Sigmoid colon (tissue), 6 donors: ENCODE measurements at regions not wholly inside any gene's neighbourhood (a gene's known extent, or its start where the extent isn't known, plus 50 kb on each side); places are given as distances from the start of the nearest gene placed in this dataset.

Experiments
- DNase-seq: peaks from one replicate; pipeline ENCODE4 v3.0.0-alpha.2; 2019
- H3K27ac ChIP-seq, 4 donors: fragments of 200-600 bp; sonication (generic); one replicate each; pipeline ENCODE4 v1.5.1; 2016 to 2019; ENCODE audit warnings: mild to moderate bottlenecking in 1 of 4
- H3K27me3 ChIP-seq, 3 donors: fragments of 200-600 bp; sonication (generic); one replicate each; pipeline ENCODE4 v1.5.1; 2019; ENCODE audit warnings: mild to moderate bottlenecking in 1 of 3
- H3K36me3 ChIP-seq, 4 donors: fragments of 200-600 bp; sonication (generic); one replicate each; pipeline ENCODE4 v1.5.1; 2016 to 2019
- H3K4me1 ChIP-seq, 4 donors: fragments of 200-600 bp; sonication (generic); one replicate each; pipeline ENCODE4 v1.5.1; 2017 to 2019
- H3K4me3 ChIP-seq, 4 donors: fragments of 200-600 bp; sonication (generic); one replicate each; pipeline ENCODE4 v1.5.1; 2017 to 2019; ENCODE audit warnings: mild to moderate bottlenecking in 2 of 4, moderate library complexity in 1 of 4
- H3K9me3 ChIP-seq, 4 donors: fragments of 200-600 bp in 3 of 4; sonication (generic) in 3 of 4; one replicate each; pipeline versions ENCODE4 v1.5.1 to v1.6.1; 2013 to 2019
- CTCF ChIP-seq, 4 experiments: fragments of 450-650 bp in 3 of 4; fragments of 200-600 bp in 1 of 4; IDR thresholded peaks; one replicate each; pipeline ENCODE4 v1.5.1; 2016 to 2019; ENCODE audit warnings: antibody characterized with exemption in 4 of 4, mild to moderate bottlenecking in 3 of 4, moderate library complexity in 2 of 4
- EP300 ChIP-seq, 4 donors: sonication (generic); formaldehyde crosslinking; IDR thresholded peaks; one replicate each; pipeline ENCODE4 v1.6.1; 2017; ENCODE audit warnings: antibody characterized with exemption in 4 of 4
- POLR2A ChIP-seq, 2 donors: fragments of 450-650 bp; IDR thresholded peaks; one replicate each; pipeline ENCODE4 v1.6.1; 2016; ENCODE audit warnings: antibody characterized with exemption in 2 of 2, mild to moderate bottlenecking in 2 of 2, moderate library complexity in 2 of 2
- POLR2AphosphoS5 ChIP-seq, 4 donors: sonication (generic); formaldehyde crosslinking; IDR thresholded peaks; one replicate each; pipeline ENCODE4 v1.6.1; 2017; ENCODE audit warnings: antibody characterized with exemption in 4 of 4
- WGBS, 2 donors: extraction: QIAGEN DNeasy Blood & Tissue Kit; methylation state at CpG; one replicate each; pipeline ENCODE4 v1.1.7; 2013; 5-methylcytosine and 5-hydroxymethylcytosine counted together
- intact Hi-C: fragments of 100-400 bp; cut with DNase I; formaldehyde crosslinking; loops from one replicate; pipeline ENCODE4 v1.15.1; 2023
- donor health status: healthy with polysubstance abuse.
- donor health status: healthy.

GRCh38 chr9:1320607-1321195, 270.5 kb downstream of the DMRT2 start:
- Histone ChIP-seq H3K27me3 (no peaks in the 10 kb centered on the region), H3K27ac (peak overlapping the region in 1 of 4 donors; percentile 28), H3K4me1 (no peaks in the 10 kb centered on the region), H3K9me3 (no peaks in the 10 kb centered on the region), H3K36me3 (no peaks in the 10 kb centered on the region), H3K4me3 (no peak overlapping the region)
- no peak for DNase-seq
- no peak for TF ChIP-seq POLR2A (IDR thresholded peaks at IDR 0.05)
- no peak for TF ChIP-seq EP300 (IDR thresholded peaks at IDR 0.05)
- no peak for TF ChIP-seq CTCF (IDR thresholded peaks at IDR 0.05)
- no peak for TF ChIP-seq POLR2AphosphoS5 (IDR thresholded peaks at IDR 0.05)
- intact Hi-C loops = no loop called here
- WGBS, 2 donors = 56 to 61% methylated on average over 7 of the region's 7 CpGs

- no peak for TF ChIP-seq EP300 (IDR thresholded peaks at IDR 0.05)
- no peak for TF ChIP-seq CTCF (IDR thresholded peaks at IDR 0.05)
- no peak for TF ChIP-seq POLR2AphosphoS5 (IDR thresholded peaks at IDR 0.05)
- no peak for TF ChIP-seq POLR2A (IDR thresholded peaks at IDR 0.05)
- intact Hi-C loops = no loop called here
- Histone ChIP-seq H3K27me3 (no peaks in the 10 kb centered on the region), H3K27ac (no peak overlapping the region), H3K4me1 (no peaks in the 10 kb centered on the region), H3K9me3 (no peaks in the 10 kb centered on the region), H3K4me3 (no peak overlapping the region), H3K36me3 (no peaks in the 10 kb centered on the region)
- DNase-seq = no peak
- 77 to 90% methylated on average over 3 of the region's 3 CpGs for WGBS, 2 donors
These were observed 277.3 kb downstream of the DMRT2 start for GRCh38 chr9:1327467-1327866.

GRCh38 chr9:1328341-1328740, 278.2 kb downstream of the DMRT2 start:
- Histone ChIP-seq H3K4me3 (no peak overlapping the region), H3K36me3 (no peaks in the 10 kb centered on the region), H3K9me3 (no peaks in the 10 kb centered on the region), H3K27me3 (no peaks in the 10 kb centered on the region), H3K4me1 (no peaks in the 10 kb centered on the region), H3K27ac (no peak overlapping the region)
- WGBS, 2 donors = 87 to 91% methylated on average over 4 of the region's 4 CpGs
- intact Hi-C loops = no loop called here
- no peak for TF ChIP-seq POLR2AphosphoS5 (IDR thresholded peaks at IDR 0.05)
- no peak for TF ChIP-seq CTCF (IDR thresholded peaks at IDR 0.05)
- no peak for TF ChIP-seq EP300 (IDR thresholded peaks at IDR 0.05)
- DNase-seq = no peak

- Histone ChIP-seq H3K4me3 (no peak overlapping the region), H3K36me3 (no peaks in the 10 kb centered on the region), H3K27ac (no peak overlapping the region), H3K27me3 (no peaks in the 10 kb centered on the region), H3K4me1 (no peaks in the 10 kb centered on the region), H3K9me3 (no peaks in the 10 kb centered on the region)
- no peak for TF ChIP-seq EP300 (IDR thresholded peaks at IDR 0.05)
- TF ChIP-seq CTCF (IDR thresholded peaks at IDR 0.05) = no peak
- TF ChIP-seq POLR2AphosphoS5 (IDR thresholded peaks at IDR 0.05) = no peak
- TF ChIP-seq POLR2A (IDR thresholded peaks at IDR 0.05) = no peak
- no peak for DNase-seq
- intact Hi-C loops = no loop called here
These were observed 281.4 kb downstream of the DMRT2 start for GRCh38 chr9:1331546-1332038.

- no peaks in the 10 kb centered on the region for H3K27me3 ChIP-seq
These were observed 282.0 kb downstream of the DMRT2 start for GRCh38 chr9:1332156-1332555.

More at GRCh38 chr9:1332156-1332555, 282.0 kb downstream of the DMRT2 start:
- TF ChIP-seq POLR2AphosphoS5 (IDR thresholded peaks at IDR 0.05) (no peak), CTCF (IDR thresholded peaks at IDR 0.05) (no peak), POLR2A (IDR thresholded peaks at IDR 0.05) (no peak), EP300 (IDR thresholded peaks at IDR 0.05) (no peak)
- Histone ChIP-seq H3K36me3 (no peaks in the 10 kb centered on the region), H3K4me1 (no peaks in the 10 kb centered on the region), H3K9me3 (no peaks in the 10 kb centered on the region), H3K4me3 (no peak overlapping the region), H3K27ac (no peak overlapping the region)
- DNase-seq = no peak
- intact Hi-C loops = no loop called here
- WGBS, 2 donors = 67 to 84% methylated on average over 3 of the region's 3 CpGs
